A549 (cell line): ENCODE measurements at regions not wholly inside any gene's neighbourhood (a gene's known extent, or its start where the extent isn't known, plus 50 kb on each side); places are given as distances from the start of the nearest gene placed in this dataset.

Experiments used
- ATAC-seq, 2 experiments: fragments of 200-7000 bp in 1 of 2; fragments of >200 bp in 1 of 2; cut with Nextera tagmentation in 1 of 2; cut with Tn5 transposase in 1 of 2; 3 replicates each; pipeline versions ENCODE4 v1.8.0 to v1.9.1; 2018 to 2020; ENCODE audit warnings: mild to moderate bottlenecking in 1 of 2, moderate library complexity in 1 of 2
- CTCF ChIA-PET: fragments of 300-600 bp; sonication (Branson Sonifier 250); formaldehyde crosslinking; extraction: SDS; loops from one replicate; lab custom pipeline; 2021; ENCODE audit warnings: antibody characterized with exemption, inconsistent platforms; lab: Yijun Ruan, JAX
- POLR2A ChIA-PET: fragments of 350-600 bp; formaldehyde crosslinking; extraction: SDS; loops from one replicate; lab custom pipeline; 2021; ENCODE audit warnings: antibody characterized with exemption, inconsistent platforms; lab: Yijun Ruan, JAX
- DNase-seq, 2 experiments: peaks; one replicate each; pipeline versions ENCODE4 v3.0.0 to v3.0.0-alpha.2; 2011 to 2016; ENCODE audit warnings: low read depth in 1 of 2, low spot score in 1 of 2
- FAIRE-seq: peaks from 2 replicates; lab custom pipeline; 2011; peaks lifted over from hg19 to GRCh38; lab: Jason Lieb, UNC
- H3K27ac ChIP-seq, 2 experiments: fragments of >200 bp; sonication (Bioruptor Twin); formaldehyde crosslinking; 3 replicates each; pipeline ENCODE4 v1.5.1; 2016 to 2017
- H3K4me1 ChIP-seq: fragments of >200 bp; sonication (Bioruptor Twin); formaldehyde crosslinking; 3 replicates; pipeline ENCODE4 v1.6.1; 2016
- H3K4me2 ChIP-seq: fragments of >200 bp; sonication (Bioruptor Twin); formaldehyde crosslinking; 3 replicates; pipeline ENCODE4 v1.6.1; 2016
- H3K4me3 ChIP-seq: fragments of >200 bp; sonication (Bioruptor Twin); formaldehyde crosslinking; 3 replicates; pipeline ENCODE4 v1.5.1; 2016
- H3K9me3 ChIP-seq: fragments of >200 bp; sonication (Bioruptor Twin); formaldehyde crosslinking; 3 replicates; pipeline ENCODE4 v1.6.1; 2016
- ATOH8 ChIP-seq: fragments of 250-450 bp; sonication (Bioruptor Pico); IDR thresholded peaks from 2 replicates; pipeline ENCODE4 v1.5.0; 2020; ENCODE audit warnings: low read depth, mild to moderate bottlenecking, moderate library complexity
- CBX2 ChIP-seq: fragments of 200-600 bp; sonication (generic); IDR thresholded peaks from 2 replicates; pipeline ENCODE4 v1.6.1; 2016; ENCODE audit warnings: low read depth, mild to moderate bottlenecking, borderline replicate concordance
- CBX8 ChIP-seq: fragments of 200-600 bp; sonication (generic); IDR thresholded peaks from 2 replicates; pipeline ENCODE4 v1.6.1; 2016
- CHD4 ChIP-seq: fragments of 200-600 bp; sonication (generic); IDR thresholded peaks from 2 replicates; pipeline ENCODE4 v1.6.1; 2016; ENCODE audit warnings: antibody characterized with exemption, mild to moderate bottlenecking, borderline replicate concordance
- E2F6 ChIP-seq: IDR thresholded peaks from 2 replicates; pipeline ENCODE4 v1.6.1; 2012; ENCODE audit warnings: low read depth, borderline replicate concordance
- EHF ChIP-seq: fragments of 250-450 bp; sonication (Bioruptor Pico); IDR thresholded peaks from 2 replicates; pipeline ENCODE4 v1.5.0; 2020; ENCODE audit warnings: mild to moderate bottlenecking
- ELK1 ChIP-seq: fragments of 150-350 bp; IDR thresholded peaks from 2 replicates; pipeline ENCODE4 v1.6.1; 2014; ENCODE audit warnings: low read depth, mild to moderate bottlenecking, low read length
- EP300 ChIP-seq, 2 experiments: fragments of >200 bp; sonication (Bioruptor Twin); formaldehyde crosslinking; IDR thresholded peaks; 2 replicates in 1 of 2; 3 replicates in 1 of 2; pipeline ENCODE4 v1.6.1; 2016 to 2017
- ESRRA ChIP-seq: fragments of 150-350 bp; IDR thresholded peaks from 2 replicates; pipeline ENCODE4 v1.6.1; 2014; ENCODE audit warnings: mild to moderate bottlenecking, low read length, borderline replicate concordance
- FOSL2 ChIP-seq, 2 experiments: fragments of 450-650 bp in 1 of 2; fragments of >200 bp in 1 of 2; sonication (Bioruptor Twin) in 1 of 2; formaldehyde crosslinking; IDR thresholded peaks; 2 replicates each; pipeline versions ENCODE4 v1.5.0 to v1.6.1; 2016 to 2020; ENCODE audit warnings: mild to moderate bottlenecking in 1 of 2, moderate library complexity in 1 of 2
- FOXS1 ChIP-seq: fragments of 250-450 bp; sonication (Bioruptor Pico); IDR thresholded peaks from 2 replicates; pipeline ENCODE4 v1.5.0; 2020; ENCODE audit warnings: mild to moderate bottlenecking, moderate library complexity
- HDAC2 ChIP-seq: fragments of 200-600 bp; sonication (generic); IDR thresholded peaks from 2 replicates; pipeline ENCODE4 v1.6.1; 2016
- HES2 ChIP-seq: fragments of >200 bp; sonication (Bioruptor Twin); formaldehyde crosslinking; IDR thresholded peaks from 2 replicates; pipeline ENCODE4 v1.6.1; 2016
- HEYL ChIP-seq: fragments of 250-450 bp; sonication (Bioruptor Pico); IDR thresholded peaks from 2 replicates; pipeline ENCODE4 v1.8.0; 2021; ENCODE audit warnings: mild to moderate bottlenecking, moderate library complexity
- HMGXB4 ChIP-seq: fragments of 250-450 bp; sonication (Bioruptor Pico); IDR thresholded peaks from 2 replicates; pipeline ENCODE4 v1.5.0; 2021; ENCODE audit warnings: mild to moderate bottlenecking, moderate library complexity, borderline replicate concordance
- KDM5A ChIP-seq: fragments of 200-600 bp; sonication (generic); IDR thresholded peaks from 2 replicates; pipeline ENCODE4 v1.6.1; 2016; ENCODE audit warnings: antibody characterized with exemption, mild to moderate bottlenecking
- MAFK ChIP-seq: fragments of 450-650 bp; IDR thresholded peaks from 2 replicates; pipeline ENCODE4 v1.6.1; 2014; ENCODE audit not compliant: partially characterized antibody
- MAZ ChIP-seq: fragments of 150-350 bp; IDR thresholded peaks from 2 replicates; pipeline ENCODE4 v1.6.1; 2014; ENCODE audit warnings: antibody characterized with exemption, low read depth, low read length, borderline replicate concordance
- MYC ChIP-seq: IDR thresholded peaks from 2 replicates; pipeline ENCODE4 v1.6.1; 2012; ENCODE audit warnings: mild to moderate bottlenecking, inconsistent platforms, low read length, improper control_type of control experiment, borderline replicate concordance
- NFE2L2 ChIP-seq: fragments of 150-350 bp; conservative IDR thresholded peaks from 2 replicates; pipeline ENCODE4 v1.6.1; 2014; ENCODE audit warnings: low read length
- NR3C1 ChIP-seq: fragments of >200 bp; sonication (Bioruptor Twin); formaldehyde crosslinking; IDR thresholded peaks from 3 replicates; pipeline ENCODE4 v1.6.1; 2017
- PBX3 ChIP-seq: IDR thresholded peaks from 2 replicates; pipeline ENCODE4 v1.6.1; 2012
- PHF8 ChIP-seq: fragments of 200-600 bp; sonication (generic); IDR thresholded peaks from 2 replicates; pipeline ENCODE4 v1.6.1; 2016; ENCODE audit warnings: low read depth, mild to moderate bottlenecking, antibody characterized with exemption, moderate library complexity, borderline replicate concordance
- RAD21 ChIP-seq, 2 experiments: fragments of >200 bp in 1 of 2; sonication (Bioruptor Twin) in 1 of 2; formaldehyde crosslinking in 1 of 2; IDR thresholded peaks in 1 of 2; conservative IDR thresholded peaks in 1 of 2; 2 replicates in 1 of 2; 3 replicates in 1 of 2; pipeline ENCODE4 v1.6.1; 2012 to 2018; ENCODE audit warnings: inconsistent platforms in 1 of 2
- RARB ChIP-seq: fragments of 250-450 bp; sonication (Bioruptor Pico); IDR thresholded peaks from 2 replicates; pipeline ENCODE4 v1.8.0; 2021; ENCODE audit warnings: mild to moderate bottlenecking, moderate library complexity
- RCOR1 ChIP-seq: fragments of 150-350 bp; IDR thresholded peaks from 2 replicates; pipeline ENCODE4 v1.6.1; 2014; ENCODE audit warnings: antibody characterized with exemption, low read length, low read depth
- RNF2 ChIP-seq: fragments of 200-600 bp; sonication (generic); IDR thresholded peaks from 2 replicates; pipeline ENCODE4 v1.6.1; 2016; ENCODE audit warnings: low read depth, mild to moderate bottlenecking, antibody characterized with exemption, moderate library complexity, borderline replicate concordance
- TFCP2L1 ChIP-seq: fragments of 250-450 bp; sonication (Bioruptor Pico); IDR thresholded peaks from 2 replicates; pipeline ENCODE4 v1.5.0; 2021; ENCODE audit warnings: mild to moderate bottlenecking
- USF2 ChIP-seq: fragments of 450-650 bp; IDR thresholded peaks from 2 replicates; pipeline ENCODE4 v1.6.1; 2014; ENCODE audit warnings: antibody characterized with exemption
- ZC3H11A ChIP-seq: fragments of 450-650 bp; IDR thresholded peaks from 2 replicates; pipeline ENCODE4 v1.6.1; 2014; ENCODE audit warnings: antibody characterized with exemption, mild to moderate bottlenecking
- ZFP36 ChIP-seq: fragments of 450-650 bp; IDR thresholded peaks from 2 replicates; pipeline ENCODE4 v1.6.1; 2014; ENCODE audit warnings: borderline replicate concordance; ENCODE audit not compliant: partially characterized antibody
- ZNF302 ChIP-seq: fragments of 250-450 bp; sonication (Bioruptor Pico); IDR thresholded peaks from 2 replicates; pipeline ENCODE4 v1.9.0; 2021; ENCODE audit warnings: inconsistent platforms, mild to moderate bottlenecking, moderate library complexity
- ZSCAN20 ChIP-seq: fragments of 250-450 bp; sonication (Bioruptor Pico); IDR thresholded peaks from 2 replicates; pipeline ENCODE4 v1.8.0; 2022; ENCODE audit warnings: mild to moderate bottlenecking, moderate library complexity
- WGBS: methylation state at CpG from one replicate; pipeline ENCODE4 v1.1.6; 2017; ENCODE audit errors: missing lambda C conversion rate; 5-methylcytosine and 5-hydroxymethylcytosine counted together

GRCh38 chr11:112771851-112772250, 189.4 kb upstream of the NCAM1 start:
- ChIA-PET CTCF (no interaction called here), POLR2A (no interaction called here)
- WGBS: 0% methylated on average over 2 of the region's 2 CpGs
- Histone ChIP-seq H3K27ac (no peak overlapping the region), H3K4me3 (no peak overlapping the region), H3K9me3 (no peaks in the 10 kb centered on the region), H3K4me2 (no peak overlapping the region), H3K4me1 (no peaks in the 10 kb centered on the region)
- DNase-seq: no peak
- TF ChIP-seq RCOR1 (no peak), TFCP2L1 (CRISPR knock-in tag) (no peak), CHD4 (no peak), MAZ (no peak), MYC (no peak), FOXS1 (CRISPR knock-in tag) (no peak), HES2 (no peak), USF2 (no peak), RAD21 (conservative IDR thresholded peaks at IDR 0.05 in 1 of 2, IDR thresholded peaks at IDR 0.05 in 1 of 2) (no peak), MAFK (no peak), PBX3 (no peak), CBX2 (no peak), ESRRA (no peak), E2F6 (no peak), EHF (CRISPR knock-in tag) (no peak), ATOH8 (CRISPR knock-in tag) (no peak), HDAC2 (no peak), CBX8 (no peak), ZNF302 (CRISPR knock-in tag) (no peak)
- FAIRE-seq: no peak
- ATAC-seq: no peak

GRCh38 chr11:112773264-112773663, 188.0 kb upstream of the NCAM1 start:
- DNase-seq (no peak), FAIRE-seq (no peak), ATAC-seq (no peak)
- Histone ChIP-seq H3K9me3 (no peaks in the 10 kb centered on the region), H3K4me3 (no peak overlapping the region), H3K4me2 (no peak overlapping the region), H3K4me1 (no peaks in the 10 kb centered on the region), H3K27ac (no peak overlapping the region)
- ChIA-PET POLR2A (no interaction called here), CTCF (no interaction called here)
- WGBS: 0% methylated on average over 4 of the region's 4 CpGs
- no peak for TF ChIP-seq EP300 (IDR thresholded peaks at IDR 0.05)
- TF ChIP-seq ELK1: no peak
- TF ChIP-seq ATOH8 (CRISPR knock-in tag): no peak
- TF ChIP-seq EHF (CRISPR knock-in tag): no peak
- no peak for TF ChIP-seq RNF2
- no peak for TF ChIP-seq HMGXB4 (CRISPR knock-in tag)
- TF ChIP-seq MAFK: no peak
- TF ChIP-seq FOSL2 (IDR thresholded peaks at IDR 0.05): no peak
- no peak for TF ChIP-seq FOSL2 (CRISPR knock-in tag; IDR thresholded peaks at IDR 0.05)
- TF ChIP-seq ZSCAN20 (CRISPR knock-in tag): no peak
- no peak for TF ChIP-seq ZFP36
- TF ChIP-seq HEYL: no peak
- no peak for TF ChIP-seq PHF8
- TF ChIP-seq NR3C1: no peak
- TF ChIP-seq CHD4: no peak
- no peak for TF ChIP-seq NFE2L2
- TF ChIP-seq KDM5A: no peak
- no peak for TF ChIP-seq RARB (CRISPR knock-in tag)
- TF ChIP-seq ZC3H11A: no peak
